Inflammatory macrophage treated with lipopolysaccharide for 1 hour (primary cell): ENCODE measurements at regions not wholly inside any gene's neighbourhood (a gene's known extent, or its start where the extent isn't known, plus 50 kb on each side); places are given as distances from the start of the nearest gene placed in this dataset.
"Not testable (repeated sequence)": the region's sequence is repeated elsewhere in the genome, so short reads cannot be mapped to it uniquely, and the experiment has no call there.

ENCODE experiments used
- DNase-seq, 2 donors: peaks; one replicate each; pipeline ENCODE4 v3.0.0-alpha.2; 2020 to 2022

DNA sequence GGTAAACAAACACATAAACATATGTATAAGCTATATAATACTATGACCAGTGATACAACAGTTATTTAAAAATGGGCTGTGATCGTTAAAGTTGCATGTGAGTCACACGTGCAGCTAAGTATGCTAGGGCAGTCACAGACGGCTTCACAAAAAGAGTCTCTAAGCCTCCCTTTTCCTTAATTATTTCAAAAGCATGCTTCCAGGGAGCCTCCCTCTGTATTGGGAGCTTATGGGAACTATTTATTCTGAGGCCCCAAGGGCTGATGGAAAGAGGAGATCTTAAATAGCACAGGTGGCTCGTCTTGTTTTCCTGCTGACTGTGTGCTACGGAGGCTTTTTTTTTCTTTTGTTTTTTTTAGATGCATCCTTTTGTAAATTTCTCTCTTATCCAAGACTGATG, 94.3 kb downstream of the ADCYAP1 start:
- DNase-seq = no peak

GRCh38 chr18:1002653-1003178, 98.0 kb downstream of the ADCYAP1 start:
- no peak for DNase-seq

- no peak for DNase-seq
These were observed 98.8 kb downstream of the ADCYAP1 start for GRCh38 chr18:1003499-1003898.

DNA sequence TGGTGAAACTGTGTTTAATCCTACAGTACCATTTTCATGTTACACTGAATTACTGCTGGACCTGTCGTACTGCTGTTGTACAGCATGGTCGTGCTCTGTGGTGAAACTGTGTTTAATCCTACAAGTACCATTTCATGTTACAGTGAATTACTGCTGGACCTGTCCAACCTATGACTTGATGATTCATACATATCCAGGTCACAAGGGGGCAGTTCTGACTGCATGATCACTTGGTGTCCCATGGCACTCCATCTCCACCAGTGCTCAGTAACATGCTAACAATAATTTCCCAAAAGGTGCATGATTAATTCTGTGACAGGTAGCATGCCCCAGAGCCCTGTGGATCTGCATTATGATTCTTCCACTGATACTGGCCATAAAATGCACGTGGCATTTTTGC, 101.6 kb downstream of the ADCYAP1 start:
- no peak for DNase-seq

DNA sequence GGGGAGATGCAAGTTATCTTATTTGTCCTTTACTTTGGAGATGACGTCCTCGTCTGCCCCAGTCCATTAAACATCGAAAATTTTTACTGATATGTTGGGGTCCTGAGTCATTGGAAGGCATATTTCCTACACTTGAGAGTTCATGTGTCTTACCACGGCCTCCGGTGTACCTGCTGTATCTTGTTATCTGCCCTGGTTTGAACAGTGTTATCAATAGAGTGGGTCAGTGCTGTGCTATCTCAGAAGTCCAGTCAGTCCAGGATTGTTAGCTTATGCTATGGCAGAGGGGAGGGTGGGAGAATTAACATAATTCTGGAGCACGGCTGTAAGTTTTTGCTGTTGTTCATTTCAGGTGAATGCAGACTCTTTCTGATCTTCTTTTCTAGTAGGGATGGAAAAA, 102.3 kb downstream of the ADCYAP1 start:
- no peak for DNase-seq

GRCh38 chr18:1011349-1011748, 106.7 kb downstream of the ADCYAP1 start:
- DNase-seq = no peak

GRCh38 chr18:1012775-1013174, 108.1 kb downstream of the ADCYAP1 start:
- DNase-seq = no peak

DNA sequence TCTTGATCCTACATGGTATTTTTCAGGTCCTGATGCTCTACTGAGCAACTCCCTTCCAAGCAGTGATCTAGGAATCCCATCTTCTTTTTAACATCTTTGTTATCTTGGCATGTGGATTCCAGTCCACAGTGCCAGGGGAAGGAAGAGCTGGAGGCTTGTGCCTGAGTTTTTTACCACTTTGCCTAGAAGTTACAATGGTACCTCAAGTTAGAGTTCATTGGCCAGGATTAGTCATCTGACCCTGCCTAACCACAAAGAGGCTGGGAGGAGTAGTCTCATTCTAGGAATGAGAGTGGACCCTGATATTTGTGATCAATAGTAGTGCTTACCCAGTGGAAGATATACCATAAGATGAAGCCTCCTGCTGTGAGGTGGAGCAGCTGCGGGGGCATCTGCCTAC, 109.3 kb downstream of the ADCYAP1 start:
- no peak for DNase-seq

DNA sequence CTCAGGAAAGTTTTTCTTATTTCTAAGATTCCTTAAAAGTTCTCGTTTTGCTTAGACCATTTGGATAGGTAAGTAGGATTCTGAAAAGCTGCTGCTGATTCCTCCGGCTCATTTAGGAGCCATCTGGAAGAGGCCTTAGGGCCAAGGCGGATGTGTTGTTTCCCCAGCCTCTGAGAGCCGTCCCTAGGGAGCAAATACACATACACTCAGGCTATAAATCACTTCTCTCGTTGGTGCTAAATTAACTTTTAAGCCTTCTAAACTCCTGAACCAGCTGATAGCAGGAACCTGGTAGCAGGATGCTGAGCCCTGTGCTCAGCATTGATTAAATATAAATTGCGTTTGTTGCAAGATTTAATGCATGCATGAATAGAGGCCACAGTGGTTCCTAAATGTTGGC, 109.8 kb downstream of the ADCYAP1 start:
- no peak for DNase-seq

- DNase-seq = no peak
These were observed 110.4 kb downstream of the ADCYAP1 start for GRCh38 chr18:1014951-1015624.

- DNase-seq = no peak
These were observed 111.1 kb downstream of the ADCYAP1 start for GRCh38 chr18:1015777-1016176.

DNA sequence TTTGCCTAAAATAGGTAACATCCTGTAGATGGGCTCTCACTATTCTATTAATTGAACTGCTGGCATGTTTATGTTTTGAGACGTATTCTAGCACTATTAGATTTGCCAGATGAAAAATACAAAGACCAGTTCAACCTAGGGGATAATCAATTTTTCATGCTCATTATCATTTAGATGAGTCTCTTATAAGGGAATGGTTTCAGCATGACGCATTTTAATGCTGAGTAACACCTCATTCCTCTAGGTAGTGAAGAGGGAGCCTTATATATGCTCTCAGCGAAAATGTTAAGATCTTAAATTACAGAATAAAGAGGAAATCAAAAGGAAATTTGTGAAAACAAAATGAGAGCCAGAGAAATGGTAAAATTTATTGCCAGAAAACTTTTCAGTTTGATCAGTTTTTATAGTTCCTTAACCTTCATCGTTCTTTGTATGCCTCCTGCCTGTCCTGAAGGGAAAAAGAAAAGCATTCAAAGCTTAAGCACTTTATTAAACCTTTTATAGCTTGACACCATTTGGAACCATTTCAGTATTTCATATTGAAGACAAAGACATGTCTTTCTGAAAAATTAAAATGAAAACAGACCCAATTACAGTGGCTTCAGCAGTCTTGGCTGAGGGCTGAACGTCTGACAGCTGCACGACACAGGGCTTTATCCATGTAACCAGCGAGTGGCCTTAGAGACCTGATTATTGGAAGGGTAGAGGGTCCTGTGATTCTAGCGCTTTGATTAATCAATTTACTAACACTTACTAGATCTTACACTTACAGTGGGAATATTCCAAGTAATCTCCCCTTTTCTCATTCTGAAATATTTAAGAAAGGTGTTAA, 112.8 kb downstream of the ADCYAP1 start:
- no peak for DNase-seq

- DNase-seq = no peak
These were observed 113.6 kb downstream of the ADCYAP1 start for GRCh38 chr18:1018181-1018681.

GRCh38 chr18:1019191-1019590, 114.5 kb downstream of the ADCYAP1 start:
- DNase-seq = no peak

DNA sequence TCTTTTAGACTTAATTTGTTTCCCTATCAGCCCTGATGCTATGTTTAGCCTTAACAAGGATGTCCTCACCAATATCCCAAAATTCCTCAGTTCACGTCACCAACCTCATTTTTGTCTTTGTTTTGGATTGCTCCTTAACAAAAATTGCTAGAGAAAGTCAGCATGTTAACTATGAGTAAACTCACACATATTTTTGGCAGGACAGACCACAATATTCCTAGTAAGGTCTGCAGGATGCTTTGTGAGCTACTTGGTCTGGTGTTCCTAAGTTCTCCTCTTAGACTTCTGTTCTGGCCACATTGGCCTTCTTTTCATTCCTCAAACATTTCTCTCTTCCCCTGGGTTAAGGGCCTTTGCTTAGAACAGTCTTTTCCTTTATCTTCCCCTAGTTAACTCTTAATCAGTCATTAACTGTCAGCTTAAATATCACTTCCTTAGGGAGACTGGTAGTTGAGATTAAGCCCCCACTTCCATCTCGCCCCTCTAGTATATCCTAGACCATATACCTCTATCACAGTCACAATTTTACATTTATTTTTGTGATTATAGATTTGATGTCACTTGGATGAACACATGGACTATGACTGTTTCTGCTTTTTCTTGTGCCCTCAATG, 116.2 kb downstream of the ADCYAP1 start:
- no peak for DNase-seq

DNA sequence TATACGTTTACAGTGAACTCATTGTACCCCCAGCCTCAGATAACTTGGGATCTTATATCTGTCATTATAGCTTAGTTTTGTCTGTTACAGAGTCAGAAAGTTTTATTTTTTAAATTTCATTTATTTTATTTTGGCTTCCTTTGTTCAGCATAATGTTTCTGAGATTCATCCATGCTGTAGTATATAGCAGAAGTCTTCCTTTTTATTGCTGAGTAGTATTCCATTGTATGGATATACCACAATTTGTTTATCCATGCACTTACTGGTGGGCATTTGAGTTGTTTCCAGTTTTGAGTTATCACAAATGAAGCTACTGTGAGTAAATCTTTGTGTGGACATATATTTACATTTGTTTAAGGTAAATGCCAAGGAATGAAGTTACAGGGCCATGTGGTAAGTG, 122.3 kb downstream of the ADCYAP1 start:
- no peak for DNase-seq

GRCh38 chr18:1033092-1033491, 128.4 kb downstream of the ADCYAP1 start:
- not testable (repeated sequence) for DNase-seq

DNA sequence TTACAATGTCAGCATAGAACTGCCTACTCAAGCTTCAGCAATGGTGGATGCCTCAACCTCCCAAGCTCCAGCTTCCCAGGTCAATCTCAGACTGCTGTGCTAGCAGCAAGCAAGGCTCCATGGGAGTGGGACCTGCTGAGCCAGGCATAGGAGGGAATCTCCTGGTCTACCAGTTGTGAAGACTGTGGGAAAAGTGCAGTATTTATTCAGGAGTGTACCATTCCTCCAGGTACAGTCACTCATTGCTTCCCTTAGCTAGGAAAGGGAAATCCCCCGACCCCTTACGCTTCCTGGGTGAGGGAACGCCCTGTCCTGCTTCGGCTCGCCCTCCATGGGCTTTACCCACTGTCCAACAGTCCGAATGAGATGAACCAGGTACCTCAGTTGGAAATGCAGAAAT, 130.3 kb downstream of the ADCYAP1 start:
- DNase-seq = no peak

DNA sequence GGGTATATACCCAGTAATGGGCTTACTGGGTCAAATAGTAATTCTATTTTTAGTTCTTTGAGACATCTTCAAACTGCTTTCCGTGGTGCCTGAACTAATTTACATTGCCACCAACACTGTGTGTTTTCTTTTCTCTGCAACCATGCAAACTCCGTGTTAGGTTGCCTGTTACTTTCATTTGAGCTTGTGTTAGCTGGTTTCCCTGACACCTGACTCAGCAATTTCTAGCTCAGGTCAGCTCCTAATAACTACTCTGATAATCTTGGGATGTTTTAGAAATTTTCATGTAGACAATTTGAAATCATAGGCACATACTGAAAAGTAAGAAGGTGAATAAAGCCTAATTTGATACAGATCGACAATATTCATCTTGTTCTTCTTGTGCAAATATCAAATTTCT, 132.3 kb downstream of the ADCYAP1 start:
- DNase-seq = no peak

- no peak for DNase-seq
These were observed 133.1 kb downstream of the ADCYAP1 start for GRCh38 chr18:1037776-1038175.

DNA sequence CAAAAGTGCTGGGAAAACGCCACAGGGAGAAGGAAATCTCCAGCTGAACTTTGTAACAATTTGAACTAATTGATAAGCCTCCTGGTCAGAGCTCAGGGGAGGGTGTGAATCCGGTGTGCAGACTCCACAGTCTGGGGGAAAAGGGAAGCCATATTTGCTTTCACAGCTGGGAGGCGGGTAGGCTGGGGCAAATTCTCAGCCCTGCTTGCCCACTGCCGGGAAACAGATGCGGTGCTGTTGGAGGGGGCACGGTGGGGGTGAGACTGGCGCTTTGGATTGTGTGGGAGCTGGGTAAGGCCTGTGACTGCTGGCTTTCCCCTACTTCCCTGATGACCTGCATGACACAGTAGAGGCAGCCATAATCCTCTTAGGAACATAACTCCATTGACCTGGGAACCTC, 134.8 kb downstream of the ADCYAP1 start:
- DNase-seq = no peak

- DNase-seq = not testable (repeated sequence)
These were observed 138.4 kb downstream of the ADCYAP1 start for GRCh38 chr18:1043039-1043438.

GRCh38 chr18:1045658-1046057, 141.0 kb downstream of the ADCYAP1 start:
- no peak for DNase-seq

DNA sequence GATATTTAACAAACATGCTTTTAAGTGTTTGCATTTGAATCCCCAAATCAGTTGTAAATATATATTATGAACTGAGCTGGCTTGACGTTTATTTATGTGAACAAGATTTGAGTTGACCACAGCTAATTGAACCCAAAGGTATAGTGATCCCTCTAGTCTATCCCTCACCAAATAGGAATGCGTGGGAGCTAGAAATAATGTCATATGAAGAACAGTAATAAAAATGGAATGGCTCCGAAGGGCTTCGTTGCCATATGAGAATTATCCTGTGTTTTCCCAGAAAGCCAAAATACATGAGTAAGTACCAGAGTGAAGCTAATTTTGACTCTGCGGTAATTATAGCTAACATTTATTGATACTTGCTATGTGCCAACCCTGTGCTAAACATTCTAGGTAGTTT, 142.7 kb downstream of the ADCYAP1 start:
- DNase-seq = no peak
